Chondrocyte (in vitro differentiated cells): ENCODE measurements at regions not wholly inside any gene's neighbourhood (a gene's known extent, or its start where the extent isn't known, plus 50 kb on each side); places are given as distances from the start of the nearest gene placed in this dataset.

Experiments used
- DNase-seq: peaks from one replicate; pipeline ENCODE4 v3.0.0; 2021; ENCODE audit warnings: mixed read lengths, low spot score
- H3K27ac Mint-ChIP-seq: one replicate; pipeline ENCODE4 v1.8.0; 2021; ENCODE audit warnings: mild to moderate bottlenecking, moderate library complexity, mixed read lengths; ENCODE audit not compliant: unreplicated experiment
- H3K27me3 Mint-ChIP-seq: 2 replicates; pipeline ENCODE4 v1.8.0; 2021; ENCODE audit warnings: low read depth, mixed read lengths
- H3K36me3 Mint-ChIP-seq: 2 replicates; pipeline ENCODE4 v1.8.0; 2021; ENCODE audit warnings: low read depth, mixed read lengths
- H3K4me1 Mint-ChIP-seq: 2 replicates; pipeline ENCODE4 v1.8.0; 2021; ENCODE audit warnings: low read depth, mild to moderate bottlenecking, mixed read lengths
- H3K4me3 Mint-ChIP-seq: one replicate; pipeline ENCODE4 v1.8.0; 2021; ENCODE audit warnings: mild to moderate bottlenecking, moderate library complexity, mixed read lengths; ENCODE audit not compliant: unreplicated experiment
- H3K9me3 Mint-ChIP-seq: 2 replicates; pipeline ENCODE4 v1.8.0; 2021; ENCODE audit warnings: low read depth, mixed read lengths
- CTCF ChIP-seq: fragments of 200-600 bp; sonication (generic); IDR thresholded peaks from 2 replicates; pipeline ENCODE4 v1.5.0; 2021; ENCODE audit warnings: antibody characterized with exemption, mild to moderate bottlenecking, moderate library complexity

- H3K4me3 Mint-ChIP-seq, result no peak overlapping the region
- peak; percentile 79 for DNase-seq
These were observed 89.4 kb upstream of the ACTRT2 start for GRCh38 chr1:2931724-2932401.

GRCh38 chr1:2932671-2933350 lies 88.5 kb upstream of the ACTRT2 start:
- Mint-ChIP-seq H3K4me1 (no peaks in the 10 kb centered on the region), H3K9me3 (peaks cover 22% of the 10 kb centered on the region), H3K27ac (no peak overlapping the region), H3K27me3 (no peaks in the 10 kb centered on the region), H3K4me3 (no peak overlapping the region), H3K36me3 (no peaks in the 10 kb centered on the region)
- no peak for TF ChIP-seq CTCF
- DNase-seq, result peak; percentile 76

More at GRCh38 chr1:2931724-2932401, 89.4 kb upstream of the ACTRT2 start:
- no peak overlapping the region for H3K27ac Mint-ChIP-seq
- H3K4me1 Mint-ChIP-seq, result no peaks in the 10 kb centered on the region
- peaks cover 23% of the 10 kb centered on the region for H3K9me3 Mint-ChIP-seq
- no peaks in the 10 kb centered on the region for H3K36me3 Mint-ChIP-seq
- no peaks in the 10 kb centered on the region for H3K27me3 Mint-ChIP-seq
- no peak for TF ChIP-seq CTCF

- Mint-ChIP-seq H3K9me3 (peaks cover 26% of the 10 kb centered on the region), H3K4me3 (no peak overlapping the region), H3K27me3 (no peaks in the 10 kb centered on the region), H3K4me1 (no peaks in the 10 kb centered on the region), H3K36me3 (no peaks in the 10 kb centered on the region), H3K27ac (no peak overlapping the region)
- no peak for TF ChIP-seq CTCF
- DNase-seq, result peak; percentile 82
These were observed 87.7 kb upstream of the ACTRT2 start for GRCh38 chr1:2933431-2934155.

GRCh38 chr1:2934156-2934540 lies 87.1 kb upstream of the ACTRT2 start:
- H3K36me3 Mint-ChIP-seq, result no peaks in the 10 kb centered on the region
- H3K4me3 Mint-ChIP-seq, result no peak overlapping the region
- no peaks in the 10 kb centered on the region for H3K27me3 Mint-ChIP-seq
- no peak for TF ChIP-seq CTCF
- no peak overlapping the region for H3K27ac Mint-ChIP-seq
- H3K9me3 Mint-ChIP-seq, result peaks cover 26% of the 10 kb centered on the region
- peak; percentile 81 for DNase-seq
- H3K4me1 Mint-ChIP-seq, result no peaks in the 10 kb centered on the region

- no peaks in the 10 kb centered on the region for H3K4me1 Mint-ChIP-seq
- H3K4me3 Mint-ChIP-seq, result no peak overlapping the region
- H3K36me3 Mint-ChIP-seq, result no peaks in the 10 kb centered on the region
- no peaks in the 10 kb centered on the region for H3K27me3 Mint-ChIP-seq
- no peak overlapping the region for H3K27ac Mint-ChIP-seq
- no peak for TF ChIP-seq CTCF
- H3K9me3 Mint-ChIP-seq, result peaks cover 24% of the 10 kb centered on the region
- peak; percentile 84 for DNase-seq
These were observed 86.6 kb upstream of the ACTRT2 start for GRCh38 chr1:2934642-2935081.
